ENCODE measurements at regions not wholly inside any gene's neighbourhood (a gene's known extent, or its start where the extent isn't known, plus 50 kb on each side); places are given as distances from the start of the nearest gene placed in this dataset.

GRCh38 chrX:149145845-149146285 is 359.2 kb downstream of the IDS start:
- TF ChIP-seq EZH2 (IDR thresholded peaks at IDR 0.05; ENCODE audit: low read length, unreplicated experiment) (no peak), EZH2phosphoT487 (IDR thresholded peaks at IDR 0.05; ENCODE audit: borderline replicate concordance, low read length) (no peak), CTCF (conservative IDR thresholded peaks at IDR 0.05; ENCODE audit: low read depth, low read length) (no peak)
- ChIA-PET CTCF (no interaction called here), POLR2A (ENCODE audit: unreplicated experiment) (no interaction called here)
- no peaks in the 10 kb centered on the region for H3K4me1 ChIP-seq (ENCODE audit: insufficient read depth, low read length)
- intact Hi-C loops (cut with micrococcal nuclease) = no loop called here
- H3K9me3 ChIP-seq (ENCODE audit: low read length) = no peaks in the 10 kb centered on the region
- DNase-seq = no peak
- no peak overlapping the region for H3K4me3 ChIP-seq (ENCODE audit: low read length)
- BruUV-seq (replicated peaks) = no TSS peak
- no peak for ATAC-seq
- no peaks in the 10 kb centered on the region for H3K27me3 ChIP-seq (ENCODE audit: low read length)
- no peaks in the 10 kb centered on the region for H4K20me1 ChIP-seq (ENCODE audit: low read length)
- H3K4me2 ChIP-seq (ENCODE audit: low read length) = no peak overlapping the region
- no peak overlapping the region for H3K9ac ChIP-seq (ENCODE audit: low read length)
- H3K27ac ChIP-seq (ENCODE audit: low read length) = no peak overlapping the region
- no peaks in the 10 kb centered on the region for H3K36me3 ChIP-seq (ENCODE audit: low read depth, low read length)
- H2AFZ ChIP-seq (ENCODE audit: low read length) = no peak overlapping the region
- no peaks in the 10 kb centered on the region for H3F3A ChIP-seq (ENCODE audit: low read length, unreplicated experiment)
- no peaks in the 10 kb centered on the region for H3K79me2 ChIP-seq (ENCODE audit: low read length)
- H3K9me2 ChIP-seq (replicated peaks; ENCODE audit: low read length) = no peaks in the 10 kb centered on the region

- no peak overlapping the region for H3K4me3 ChIP-seq (ENCODE audit: low read length)
- DNase-seq (no peak), ATAC-seq (no peak)
- no peaks in the 10 kb centered on the region for H3K9me3 ChIP-seq (ENCODE audit: low read length)
- no peaks in the 10 kb centered on the region for H3K9me2 ChIP-seq (replicated peaks; ENCODE audit: low read length)
- H3K27ac ChIP-seq (ENCODE audit: low read length) = no peak overlapping the region
- no TSS peak for BruUV-seq (replicated peaks)
- TF ChIP-seq CTCF (conservative IDR thresholded peaks at IDR 0.05; ENCODE audit: low read depth, low read length) = no peak
- TF ChIP-seq EZH2 (IDR thresholded peaks at IDR 0.05; ENCODE audit: low read length, unreplicated experiment) = no peak
- TF ChIP-seq EZH2phosphoT487 (IDR thresholded peaks at IDR 0.05; ENCODE audit: borderline replicate concordance, low read length) = no peak
- no peaks in the 10 kb centered on the region for H4K20me1 ChIP-seq (ENCODE audit: low read length)
- no peak overlapping the region for H3K9ac ChIP-seq (ENCODE audit: low read length)
- POLR2A ChIA-PET (ENCODE audit: unreplicated experiment) = no interaction called here
- no peak overlapping the region for H3K4me2 ChIP-seq (ENCODE audit: low read length)
- intact Hi-C loops (cut with micrococcal nuclease) = no loop called here
- H3K79me2 ChIP-seq (ENCODE audit: low read length) = no peaks in the 10 kb centered on the region
- H3K36me3 ChIP-seq (ENCODE audit: low read depth, low read length) = no peaks in the 10 kb centered on the region
- no peaks in the 10 kb centered on the region for H3K27me3 ChIP-seq (ENCODE audit: low read length)
- H3K4me1 ChIP-seq (ENCODE audit: insufficient read depth, low read length) = no peaks in the 10 kb centered on the region
- CTCF ChIA-PET = no interaction called here
- H3F3A ChIP-seq (ENCODE audit: low read length, unreplicated experiment) = no peaks in the 10 kb centered on the region
- H2AFZ ChIP-seq (ENCODE audit: low read length) = no peak overlapping the region
These were observed 373.3 kb downstream of the IDS start for GRCh38 chrX:149131774-149132173.

GRCh38 chrX:149129767-149130166 is 375.3 kb downstream of the IDS start:
- no peak for TF ChIP-seq EZH2phosphoT487 (IDR thresholded peaks at IDR 0.05; ENCODE audit: borderline replicate concordance, low read length)
- TF ChIP-seq CTCF (conservative IDR thresholded peaks at IDR 0.05; ENCODE audit: low read depth, low read length) = no peak
- TF ChIP-seq EZH2 (IDR thresholded peaks at IDR 0.05; ENCODE audit: low read length, unreplicated experiment) = no peak
- no peak overlapping the region for H2AFZ ChIP-seq (ENCODE audit: low read length)
- CTCF ChIA-PET = no interaction called here

More at GRCh38 chrX:149129767-149130166, 375.3 kb downstream of the IDS start:
- DNase-seq (no peak), ATAC-seq (no peak)
- H3F3A ChIP-seq (ENCODE audit: low read length, unreplicated experiment) = no peaks in the 10 kb centered on the region
- BruUV-seq (replicated peaks) = no TSS peak
- no peaks in the 10 kb centered on the region for H4K20me1 ChIP-seq (ENCODE audit: low read length)
- no peaks in the 10 kb centered on the region for H3K4me1 ChIP-seq (ENCODE audit: insufficient read depth, low read length)
- H3K4me3 ChIP-seq (ENCODE audit: low read length) = no peak overlapping the region
- no peak overlapping the region for H3K9ac ChIP-seq (ENCODE audit: low read length)
- H3K79me2 ChIP-seq (ENCODE audit: low read length) = no peaks in the 10 kb centered on the region
- H3K27me3 ChIP-seq (ENCODE audit: low read length) = no peaks in the 10 kb centered on the region
- intact Hi-C loops (cut with micrococcal nuclease) = no loop called here
- H3K4me2 ChIP-seq (ENCODE audit: low read length) = no peak overlapping the region
- no peaks in the 10 kb centered on the region for H3K9me3 ChIP-seq (ENCODE audit: low read length)
- no peaks in the 10 kb centered on the region for H3K36me3 ChIP-seq (ENCODE audit: low read depth, low read length)
- no peaks in the 10 kb centered on the region for H3K9me2 ChIP-seq (replicated peaks; ENCODE audit: low read length)
- POLR2A ChIA-PET (ENCODE audit: unreplicated experiment) = no interaction called here
- H3K27ac ChIP-seq (ENCODE audit: low read length) = no peak overlapping the region
